ENCODE measurements at regions not wholly inside any gene's neighbourhood (a gene's known extent, or its start where the extent isn't known, plus 50 kb on each side); places are given as distances from the start of the nearest gene placed in this dataset.
"Not testable (repeated sequence)": the region's sequence is repeated elsewhere in the genome, so short reads cannot be mapped to it uniquely, and the experiment has no call there.

DNA sequence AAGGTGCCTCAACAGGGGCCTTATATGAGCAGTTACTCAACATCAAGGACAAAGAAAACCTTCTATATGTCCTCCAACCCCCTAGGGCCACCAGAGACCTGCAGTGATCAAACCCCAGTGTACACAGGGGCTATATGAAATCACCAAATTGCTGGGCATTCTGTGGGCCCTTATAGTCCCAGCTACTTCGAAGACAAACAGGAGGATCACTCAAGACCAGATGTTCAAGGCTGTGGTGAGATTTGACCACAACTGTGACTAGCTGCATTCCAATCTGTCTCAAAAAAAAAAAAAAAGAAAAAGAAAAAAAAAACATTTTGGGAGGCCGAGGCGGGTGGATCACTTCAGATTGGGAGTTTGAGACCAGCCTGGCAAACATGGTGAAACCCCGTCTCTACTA lies 51.0 kb upstream of the PRB2 start:
- DNase-seq, result no peak

DNA sequence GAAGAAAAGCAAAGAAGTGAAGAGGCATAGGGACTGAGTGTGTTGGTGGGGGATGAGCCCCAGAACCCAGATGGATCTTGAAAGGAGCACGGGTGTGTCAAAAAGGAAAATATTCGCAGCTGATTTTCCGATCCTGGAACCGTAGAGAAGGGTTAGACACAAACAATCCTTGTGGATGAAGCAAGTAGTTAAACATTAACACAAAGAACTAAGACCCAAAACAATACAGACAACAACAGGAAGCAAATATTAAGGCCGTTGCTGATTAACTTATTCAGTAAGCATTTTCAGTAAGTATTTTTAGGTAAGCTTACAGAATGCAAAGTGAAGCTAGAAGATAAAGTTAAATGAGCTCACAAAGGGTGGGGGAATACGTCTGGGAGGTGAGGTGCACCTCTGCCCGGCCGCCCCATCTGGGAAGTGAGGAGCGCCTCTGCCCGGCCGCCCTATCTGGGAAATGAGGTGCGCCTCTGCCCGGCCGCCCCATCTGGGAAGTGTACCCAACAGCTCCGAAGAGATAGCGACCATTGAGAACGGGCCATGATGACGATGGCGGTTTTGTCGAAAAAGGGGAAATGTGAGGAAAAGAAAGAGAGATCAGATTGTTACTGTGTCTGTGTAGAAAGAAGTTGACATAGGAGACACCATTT lies 62.8 kb upstream of the PRB2 start:
- no peak for DNase-seq

- no peak for DNase-seq
These were observed 65.1 kb upstream of the PRB2 start for GRCh38 chr12:11460343-11461023.

DNA sequence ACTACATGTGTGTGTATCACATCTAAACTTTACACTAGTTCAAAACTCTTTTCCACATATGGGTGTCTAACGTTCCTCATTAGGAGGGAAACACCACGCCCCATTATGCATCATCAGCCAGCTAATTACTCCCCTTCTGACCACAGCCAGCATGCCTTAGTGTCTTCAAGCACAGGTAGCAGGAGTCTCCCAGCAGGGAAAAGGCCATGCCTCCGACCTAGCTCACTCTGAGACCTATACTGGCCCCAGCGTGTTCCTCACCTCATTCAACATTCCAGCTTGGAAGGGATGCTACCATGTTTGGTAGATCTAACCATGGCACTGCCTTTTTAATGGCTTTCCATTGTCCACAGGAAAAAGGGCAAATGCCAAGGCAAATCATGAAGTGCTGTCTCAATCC lies 66.1 kb upstream of the PRB2 start:
- no peak for DNase-seq

- DNase-seq, result no peak
These were observed 81.7 kb upstream of the PRB2 start for GRCh38 chr12:11477110-11477509.

DNA sequence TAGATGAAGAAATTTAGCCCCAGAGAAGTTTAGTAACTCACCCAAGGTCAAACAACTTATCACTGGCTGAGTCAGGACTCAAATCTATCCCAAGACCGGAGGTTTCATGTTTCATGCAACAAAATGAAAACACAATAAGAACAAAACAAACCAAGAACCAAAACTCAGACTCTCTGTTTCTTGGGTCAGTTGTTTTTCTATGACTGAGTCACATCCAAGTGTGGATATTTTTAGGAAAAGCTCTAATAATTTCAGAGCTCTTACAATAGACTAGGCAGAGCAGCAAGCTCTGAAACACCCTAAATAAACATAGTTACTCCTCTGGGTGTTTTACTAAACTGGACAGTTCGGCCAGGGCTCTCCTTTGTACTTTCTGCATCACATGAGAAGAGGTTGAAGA lies 87.6 kb upstream of the PRB2 start:
- DNase-seq, result no peak

DNA sequence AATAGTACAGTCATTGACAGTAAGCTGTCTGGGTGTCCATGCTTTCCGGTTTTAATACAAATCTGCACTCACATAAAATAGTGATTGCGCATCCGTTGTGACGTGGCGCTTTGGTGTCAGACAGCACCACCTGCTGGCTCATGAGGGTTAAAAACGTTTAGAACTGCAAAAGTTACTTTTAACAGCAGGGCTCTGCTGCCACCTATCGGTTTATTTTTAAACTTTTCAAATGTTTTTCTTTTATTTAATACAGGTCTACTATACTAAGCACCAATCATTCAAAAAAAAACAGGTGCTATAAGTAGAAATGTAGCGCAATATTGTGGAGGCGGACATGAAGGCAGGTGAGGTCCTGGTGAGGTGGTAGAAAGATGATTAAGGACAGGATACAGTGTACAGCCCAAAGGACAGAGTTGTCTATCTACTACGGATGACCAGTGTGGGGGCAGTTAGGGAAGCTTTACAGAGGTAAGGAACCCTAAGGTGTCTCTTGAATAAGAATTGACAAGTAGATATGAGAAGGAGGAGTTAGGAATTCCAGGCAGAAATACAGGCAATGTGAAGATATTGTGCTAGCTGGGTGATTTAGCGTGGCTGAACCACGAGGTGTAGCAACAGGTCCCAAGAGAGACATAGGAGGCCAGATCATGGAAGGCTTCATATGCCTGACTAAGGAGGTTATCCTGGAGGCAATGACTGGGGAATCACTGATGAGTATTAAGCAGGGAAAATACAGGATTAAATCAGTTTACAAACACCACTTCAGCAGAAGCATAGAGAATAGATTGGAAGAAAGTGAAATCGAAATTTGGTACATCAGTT lies 91.5 kb upstream of the PRB2 start:
- DNase-seq, result peak in 1 of 2 experiments; percentile 25

GRCh38 chr12:11496157-11496851 lies 100.9 kb upstream of the PRB2 start:
- no peak for DNase-seq

GRCh38 chr12:11497438-11497837 lies 102.1 kb upstream of the PRB2 start:
- DNase-seq, result no peak

DNA sequence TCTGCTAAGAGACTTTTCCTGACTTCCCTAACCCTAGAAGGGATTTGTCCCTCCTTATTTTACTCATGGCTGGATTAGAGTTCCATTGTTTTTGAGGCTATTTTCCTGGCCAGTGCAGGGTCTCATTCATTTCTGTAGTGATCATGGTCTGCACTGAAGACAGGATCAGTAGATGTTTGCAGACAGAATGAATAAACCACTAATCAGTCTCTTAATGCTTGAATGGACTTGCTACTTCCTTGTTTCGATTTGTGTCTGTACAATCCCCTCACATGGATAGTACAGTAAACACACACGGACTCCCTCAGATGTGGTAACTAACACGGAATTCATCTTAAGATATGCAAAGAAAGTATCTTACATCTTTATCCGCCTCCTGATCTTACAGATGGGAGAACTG lies 102.6 kb upstream of the PRB2 start:
- DNase-seq, result no peak

GRCh38 chr12:11498574-11498973 lies 103.2 kb upstream of the PRB2 start:
- DNase-seq, result not testable (repeated sequence)

DNA sequence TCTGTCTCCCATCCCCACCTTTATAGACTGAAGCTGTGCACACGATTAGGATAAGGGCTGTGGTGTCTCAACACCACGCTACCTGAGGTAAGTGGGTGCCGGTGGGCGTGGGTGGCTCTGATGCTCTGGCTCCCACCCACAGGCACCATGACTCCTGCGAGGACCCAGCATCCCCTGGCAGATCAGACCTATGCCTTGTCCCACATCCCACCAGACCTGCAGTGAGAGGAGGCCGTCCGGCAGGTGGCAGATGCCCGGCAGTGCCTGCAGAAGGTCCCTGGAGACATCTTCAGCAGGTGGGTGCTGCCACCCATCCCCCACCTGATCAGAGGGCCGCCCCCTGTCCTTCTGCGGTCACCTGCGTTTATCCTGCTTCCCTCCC lies 104.4 kb upstream of the PRB2 start:
- DNase-seq, result no peak

DNA sequence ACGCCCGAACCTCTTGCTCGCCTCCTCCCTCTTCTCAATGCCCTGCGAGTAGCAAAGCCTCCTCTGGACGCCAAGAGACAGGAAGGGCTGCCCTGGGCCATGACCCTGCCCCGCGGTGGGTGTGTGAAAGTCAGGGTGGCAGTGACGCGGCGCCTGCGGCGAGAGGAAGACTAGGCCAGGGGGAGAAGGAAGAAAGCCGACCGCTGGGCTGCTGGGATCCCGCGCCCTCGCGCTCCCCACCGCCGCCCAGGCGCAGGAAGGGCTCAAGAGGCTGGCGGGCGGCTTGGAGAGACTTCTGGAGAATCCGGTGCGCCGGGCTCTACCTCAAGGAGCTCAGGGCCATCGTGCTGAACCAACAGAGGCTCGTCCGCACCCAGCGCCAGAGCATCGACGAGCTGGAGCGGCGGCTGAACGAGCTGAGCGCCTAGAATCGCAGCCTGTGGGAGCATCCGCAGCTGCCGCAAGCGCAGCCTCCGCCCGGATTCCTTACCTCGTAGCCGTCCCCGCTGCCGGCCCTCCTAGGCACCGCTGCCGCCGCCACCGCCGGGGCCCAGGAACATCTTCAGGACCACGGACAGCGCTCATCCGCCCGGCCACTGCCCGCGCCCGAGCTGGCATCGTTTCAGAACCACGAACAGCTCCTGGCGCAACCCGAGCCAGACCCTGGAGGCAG lies 105.0 kb upstream of the PRB2 start:
- DNase-seq, result no peak

DNA sequence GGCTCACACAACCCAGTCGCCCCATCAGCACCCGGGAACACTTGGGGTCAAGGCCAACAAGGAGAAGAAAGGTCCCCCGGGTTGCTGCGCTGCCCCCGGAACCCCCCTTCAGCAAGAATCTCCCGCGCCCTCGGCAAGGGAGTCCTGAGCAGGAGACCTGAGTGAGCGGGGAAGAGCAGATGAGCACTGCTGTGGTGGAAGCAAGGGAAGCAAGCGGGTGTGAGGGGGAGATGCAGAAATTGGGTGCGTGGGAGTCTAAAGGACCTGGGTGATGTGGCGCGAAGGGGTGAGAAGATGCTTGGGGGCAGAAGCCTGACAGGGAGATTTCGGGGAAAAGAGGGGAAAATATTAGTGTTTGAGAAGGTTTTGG lies 105.5 kb upstream of the PRB2 start:
- DNase-seq, result no peak

GRCh38 chr12:11508699-11509098 lies 113.3 kb upstream of the PRB2 start:
- no peak for DNase-seq

DNA sequence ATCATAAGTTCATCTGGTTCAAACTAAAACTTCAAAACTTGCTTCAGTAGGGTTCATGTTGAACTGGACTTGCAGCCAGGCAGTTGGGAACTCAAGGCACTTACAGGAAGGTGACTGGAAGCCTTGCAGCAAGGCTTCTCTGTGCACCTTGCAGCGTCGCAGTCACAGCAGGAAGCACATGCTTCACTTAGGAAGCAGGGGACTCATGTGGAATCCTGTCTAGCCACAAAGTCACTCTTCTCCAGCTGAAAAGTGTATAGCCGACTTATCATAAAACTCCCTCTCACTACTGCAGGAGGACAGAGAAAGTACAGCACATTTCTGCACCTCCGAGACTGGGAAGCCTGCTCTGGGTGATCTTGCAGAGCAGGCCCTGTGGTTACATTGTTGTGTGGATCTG lies 114.0 kb upstream of the PRB2 start:
- DNase-seq, result no peak

- DNase-seq, result no peak
These were observed 115.3 kb upstream of the PRB2 start for GRCh38 chr12:11510671-11511070.

- no peak for DNase-seq
These were observed 117.9 kb upstream of the PRB2 start for GRCh38 chr12:11513288-11513687.

- no peak for DNase-seq
These were observed 121.7 kb upstream of the PRB2 start for GRCh38 chr12:11517080-11517479.

DNA sequence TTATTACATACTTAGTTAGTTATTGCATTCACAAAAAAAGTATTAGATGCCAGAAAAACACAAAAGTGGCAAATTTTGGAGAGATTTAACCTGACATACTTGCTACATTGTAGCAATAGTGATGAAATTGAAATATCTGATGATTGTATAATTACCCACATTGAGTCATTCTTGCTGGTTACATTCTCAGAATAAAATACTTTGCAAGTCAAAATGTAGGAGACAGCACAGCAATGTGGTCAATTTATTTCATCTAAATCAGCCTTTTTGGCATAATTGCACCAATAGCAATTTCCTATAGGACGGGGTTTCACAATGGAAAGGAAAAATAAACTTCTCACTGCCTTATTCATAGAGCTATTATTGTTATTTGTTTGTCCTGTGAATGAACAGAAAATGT lies 125.0 kb upstream of the ETV6 start:
- DNase-seq, result no peak

DNA sequence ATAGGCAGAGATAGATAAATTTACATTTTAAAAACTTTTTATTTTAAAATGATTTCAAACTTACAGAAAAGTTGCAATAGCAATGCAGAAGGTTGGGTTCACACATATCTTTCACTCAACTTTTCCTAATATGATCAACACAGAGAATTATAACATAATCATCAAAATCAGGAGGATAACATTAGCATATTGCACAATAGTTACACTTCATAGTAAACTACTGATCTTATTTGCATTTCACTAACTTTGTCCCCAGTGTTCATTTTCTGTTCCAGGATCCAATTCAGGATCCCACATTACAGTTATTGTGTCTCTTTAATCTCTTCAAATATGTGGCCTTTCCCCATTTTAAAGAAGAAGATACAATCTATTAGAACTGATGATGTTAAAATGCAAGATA lies 115.4 kb upstream of the ETV6 start:
- DNase-seq, result no peak

DNA sequence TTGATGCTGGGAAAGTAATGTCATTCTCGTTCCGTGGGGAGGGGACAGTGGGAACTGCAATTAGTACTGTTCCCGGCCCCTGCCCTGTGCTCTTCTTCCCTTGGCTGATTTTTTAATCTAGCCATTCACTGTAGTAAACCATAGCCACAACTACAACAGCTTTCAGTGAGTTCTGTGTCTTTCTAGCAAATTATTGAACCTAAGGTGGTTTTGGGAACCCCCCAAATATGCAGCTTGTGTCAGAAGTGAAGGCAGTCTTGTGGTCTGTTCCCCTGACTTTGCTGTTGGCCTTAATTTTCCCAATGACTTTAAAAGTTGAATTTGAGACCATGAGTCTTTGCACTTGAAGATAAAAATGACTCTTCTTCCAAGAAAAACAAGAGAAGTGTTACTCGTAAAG lies 114.3 kb upstream of the ETV6 start:
- no peak for DNase-seq

DNA sequence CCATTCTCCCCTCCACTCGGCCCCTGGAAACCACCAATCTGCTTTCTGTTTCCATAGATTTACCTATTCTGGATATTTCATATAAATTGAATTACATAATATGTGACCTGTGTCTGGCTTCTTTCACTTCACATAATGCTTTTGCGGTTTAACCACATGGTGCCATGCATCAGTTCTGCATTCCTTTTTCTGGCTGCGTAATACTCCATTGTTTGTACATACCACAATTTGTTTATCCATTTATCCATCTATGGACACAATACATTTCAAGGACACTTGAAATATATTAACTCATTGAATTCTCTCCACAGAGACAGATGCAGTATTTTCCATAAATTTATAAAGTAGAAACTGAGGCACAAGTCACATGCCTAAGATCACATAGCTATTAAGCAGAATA lies 110.3 kb upstream of the ETV6 start:
- DNase-seq, result no peak

Measured in cerebellar nuclear complex (tissue), 1 donor.